GM23248 (cell line): ENCODE measurements at regions not wholly inside any gene's neighbourhood (a gene's known extent, or its start where the extent isn't known, plus 50 kb on each side); places are given as distances from the start of the nearest gene placed in this dataset.

Experiments
- EZH2 ChIP-seq: fragments of 200-600 bp; sonication (generic); IDR thresholded peaks from 2 replicates; pipeline ENCODE4 v1.6.1; 2018; ENCODE audit warnings: antibody characterized with exemption, mild to moderate bottlenecking; ENCODE audit not compliant: insufficient read depth, poor library complexity, severe bottlenecking
- EZH2phosphoT487 ChIP-seq: fragments of 200-600 bp; sonication (generic); IDR thresholded peaks from 2 replicates; pipeline ENCODE4 v1.6.1; 2018; ENCODE audit warnings: antibody characterized with exemption, moderate library complexity, mild to moderate bottlenecking, low read depth; ENCODE audit not compliant: insufficient read depth

DNA sequence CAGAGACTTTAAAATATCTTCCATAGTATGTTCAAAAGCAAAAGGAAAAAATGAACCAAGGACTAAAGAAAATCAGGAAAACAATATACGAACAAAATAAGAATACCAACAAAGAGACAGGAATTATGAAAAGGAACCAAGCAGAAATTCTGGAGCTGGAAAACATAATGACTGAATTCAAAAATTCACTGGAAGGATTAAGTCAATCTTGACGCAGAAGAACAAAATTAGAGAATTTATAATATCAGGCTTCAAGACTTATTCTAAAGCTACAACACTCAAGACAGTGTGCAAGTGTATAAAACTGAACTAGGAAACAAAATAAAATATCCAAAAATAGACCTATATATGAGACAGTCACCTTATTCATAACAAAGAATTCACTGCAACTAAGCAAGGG is 56.9 kb upstream of the GYPC start:
- TF ChIP-seq EZH2 (no peak), EZH2phosphoT487 (no peak)
